Neural cell (in vitro differentiated cells): ENCODE measurements at regions not wholly inside any gene's neighbourhood (a gene's known extent, or its start where the extent isn't known, plus 50 kb on each side); places are given as distances from the start of the nearest gene placed in this dataset.

Experiments used
- H2AFZ ChIP-seq: fragments of 200-600, 300-800 bp; sonication (generic), shearing (Covaris generic); 2 replicates; pipeline ENCODE4 v1.6.0; 2014; ENCODE audit warnings: low read depth, mild to moderate bottlenecking, antibody characterized with exemption, low read length, moderate library complexity
- H3F3A ChIP-seq: fragments of 200-600 bp; shearing (Covaris generic); 2 replicates; pipeline ENCODE4 v1.6.1; 2016; ENCODE audit warnings: mild to moderate bottlenecking, moderate library complexity, mixed read lengths, antibody characterized with exemption, low read length; ENCODE audit not compliant: insufficient read depth, poor library complexity, severe bottlenecking
- H3K27ac ChIP-seq: fragments of 200-600, 300-800 bp; sonication (generic), shearing (Covaris generic); 2 replicates; pipeline ENCODE4 v1.5.1; 2014; ENCODE audit warnings: mild to moderate bottlenecking, low read length, moderate library complexity
- H3K27me3 ChIP-seq: fragments of 300-800, 200-600 bp; sonication (generic), shearing (Covaris generic); 2 replicates; pipeline ENCODE4 v1.6.0; 2014; ENCODE audit warnings: mild to moderate bottlenecking, low read depth, low read length, moderate library complexity; ENCODE audit not compliant: insufficient read depth
- H3K36me3 ChIP-seq: fragments of 300-800, 200-600 bp; sonication (generic), shearing (Covaris generic); 2 replicates; pipeline ENCODE4 v1.5.1; 2014; ENCODE audit warnings: mild to moderate bottlenecking, antibody characterized with exemption, low read length, moderate library complexity; ENCODE audit not compliant: insufficient read depth
- H3K4me2 ChIP-seq: fragments of 300-800, 200-600 bp; sonication (generic), shearing (Covaris generic); 2 replicates; pipeline ENCODE4 v1.6.0; 2014; ENCODE audit warnings: mild to moderate bottlenecking, low read length
- H3K4me3 ChIP-seq: fragments of 300-800, 200-600 bp; sonication (generic), shearing (Covaris generic); 2 replicates; pipeline ENCODE4 v1.5.1; 2014; ENCODE audit warnings: mild to moderate bottlenecking, low read length, moderate library complexity
- H3K79me2 ChIP-seq: fragments of 200-600 bp; shearing (Covaris generic); replicated peaks from 2 replicates; pipeline ENCODE4 v1.6.0; 2014; ENCODE audit warnings: mild to moderate bottlenecking, low read length, moderate library complexity; ENCODE audit not compliant: insufficient read depth
- H3K9ac ChIP-seq: fragments of 300-800, 200-600 bp; sonication (generic), shearing (Covaris generic); 2 replicates; pipeline ENCODE4 v1.6.1; 2016; ENCODE audit warnings: mild to moderate bottlenecking, low read length, mixed read lengths
- H3K9me2 ChIP-seq: fragments of 200-600 bp; shearing (Covaris generic); 2 replicates; pipeline ENCODE4 v1.6.1; 2016; ENCODE audit warnings: mild to moderate bottlenecking, low read length, mixed read lengths; ENCODE audit not compliant: insufficient read depth
- H3K9me3 ChIP-seq: fragments of 200-600, 300-800 bp; sonication (generic), shearing (Covaris generic); 2 replicates; pipeline ENCODE4 v1.6.1; 2016; ENCODE audit warnings: mild to moderate bottlenecking, mixed run types, low read length, moderate library complexity, mixed read lengths
- H4K20me1 ChIP-seq: fragments of 200-600 bp; shearing (Covaris generic); 2 replicates; pipeline ENCODE4 v1.6.1; 2016; ENCODE audit warnings: mild to moderate bottlenecking, mixed run types; ENCODE audit not compliant: insufficient read depth
- CTCF ChIP-seq: fragments of 450-650 bp; IDR thresholded peaks from 2 replicates; pipeline ENCODE4 v1.5.1; 2014; ENCODE audit warnings: antibody characterized with exemption, mild to moderate bottlenecking, moderate library complexity; ENCODE audit not compliant: poor library complexity, severe bottlenecking
- EP300 ChIP-seq: fragments of 450-650 bp; conservative IDR thresholded peaks from 2 replicates; pipeline ENCODE4 v1.6.1; 2014; ENCODE audit warnings: antibody characterized with exemption, mild to moderate bottlenecking, moderate library complexity; ENCODE audit not compliant: poor library complexity, severe bottlenecking
- EZH2 ChIP-seq: fragments of 200-600, 300-800 bp; shearing (Covaris generic), sonication (generic); IDR thresholded peaks from 2 replicates; pipeline ENCODE4 v1.6.1; 2014; ENCODE audit warnings: antibody characterized with exemption, low read length, borderline replicate concordance, mild to moderate bottlenecking; ENCODE audit not compliant: insufficient read depth, poor library complexity, severe bottlenecking
- MXI1 ChIP-seq: fragments of 450-650 bp; conservative IDR thresholded peaks from 2 replicates; pipeline ENCODE4 v1.6.1; 2014; ENCODE audit warnings: antibody characterized with exemption, mild to moderate bottlenecking; ENCODE audit not compliant: poor library complexity, severe bottlenecking
- POLR2AphosphoS5 ChIP-seq: IDR thresholded peaks from 2 replicates; pipeline ENCODE4 v1.6.1; 2012
- RAD21 ChIP-seq: fragments of 450-650 bp; conservative IDR thresholded peaks from 2 replicates; pipeline ENCODE4 v1.6.1; 2014; ENCODE audit warnings: antibody characterized with exemption, mild to moderate bottlenecking, moderate library complexity
- REST ChIP-seq: IDR thresholded peaks from 2 replicates; pipeline ENCODE4 v1.6.1; 2012; ENCODE audit warnings: borderline replicate concordance
- SMC3 ChIP-seq: fragments of 450-650 bp; conservative IDR thresholded peaks from 2 replicates; pipeline ENCODE4 v1.6.1; 2014; ENCODE audit warnings: antibody characterized with exemption, mild to moderate bottlenecking, moderate library complexity; ENCODE audit not compliant: poor library complexity
- TAF1 ChIP-seq: IDR thresholded peaks from 2 replicates; pipeline ENCODE4 v1.6.1; 2012; ENCODE audit warnings: low read depth

GRCh38 chr14:53563628-53564027, 393.0 kb downstream of the BMP4 start:
- TF ChIP-seq CTCF (no peak), TAF1 (no peak), EZH2 (no peak), POLR2AphosphoS5 (no peak), RAD21 (no peak), EP300 (no peak)
- no peak overlapping the region for H3K9ac ChIP-seq
- H2AFZ ChIP-seq = no peak overlapping the region
- H3K4me3 ChIP-seq = no peak overlapping the region
- peaks cover 6% of the 10 kb centered on the region for H3K9me3 ChIP-seq
- H3K9me2 ChIP-seq = no peaks in the 10 kb centered on the region
- no peak overlapping the region for H3K4me2 ChIP-seq
- H3K36me3 ChIP-seq = no peaks in the 10 kb centered on the region
- no peaks in the 10 kb centered on the region for H4K20me1 ChIP-seq
- no peaks in the 10 kb centered on the region for H3K27me3 ChIP-seq
- H3K27ac ChIP-seq = no peak overlapping the region
- no peaks in the 10 kb centered on the region for H3F3A ChIP-seq
- no peaks in the 10 kb centered on the region for H3K79me2 ChIP-seq

GRCh38 chr14:53553221-53553620, 400.1 kb upstream of the DDHD1 start:
- Histone ChIP-seq H3K9ac (no peak overlapping the region), H3K36me3 (no peaks in the 10 kb centered on the region), H3K4me2 (no peak overlapping the region), H3K27ac (no peak overlapping the region), H3K9me3 (no peaks in the 10 kb centered on the region), H3K27me3 (no peaks in the 10 kb centered on the region), H2AFZ (no peak overlapping the region), H3F3A (no peaks in the 10 kb centered on the region), H3K9me2 (no peaks in the 10 kb centered on the region), H3K79me2 (no peaks in the 10 kb centered on the region), H4K20me1 (no peaks in the 10 kb centered on the region), H3K4me3 (no peak overlapping the region)
- no peak for TF ChIP-seq POLR2AphosphoS5
- no peak for TF ChIP-seq CTCF
- no peak for TF ChIP-seq REST
- no peak for TF ChIP-seq MXI1
- TF ChIP-seq EP300 = no peak
- no peak for TF ChIP-seq EZH2
- no peak for TF ChIP-seq SMC3
- TF ChIP-seq RAD21 = no peak
- no peak for TF ChIP-seq TAF1
